ENCODE measurements at regions not wholly inside any gene's neighbourhood (a gene's known extent, or its start where the extent isn't known, plus 50 kb on each side); places are given as distances from the start of the nearest gene placed in this dataset.
"Not testable (repeated sequence)": the region's sequence is repeated elsewhere in the genome, so short reads cannot be mapped to it uniquely, and the experiment has no call there.

DNA sequence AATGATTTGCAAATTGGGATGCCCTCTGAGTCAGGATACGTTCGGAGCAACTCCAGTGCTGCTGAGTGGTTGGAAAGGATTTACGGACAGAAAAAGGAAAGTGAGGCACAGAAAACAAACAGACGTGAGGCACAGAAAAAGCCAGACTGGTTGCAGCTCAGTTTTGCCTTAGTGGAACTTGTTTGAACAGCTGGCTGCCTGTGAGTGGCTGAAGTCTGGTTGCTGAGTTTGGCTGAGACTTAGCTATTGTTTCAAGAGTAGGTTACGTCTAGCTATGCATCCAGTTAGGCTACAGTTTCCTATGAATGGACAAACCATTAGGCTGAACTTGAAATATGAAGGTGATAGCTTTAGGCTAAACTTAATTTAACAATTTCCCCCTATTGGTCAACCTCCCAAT is 256.6 kb downstream of the VAPA start:
- DNase-seq (ENCODE audit: low read depth), result no peak

DNA sequence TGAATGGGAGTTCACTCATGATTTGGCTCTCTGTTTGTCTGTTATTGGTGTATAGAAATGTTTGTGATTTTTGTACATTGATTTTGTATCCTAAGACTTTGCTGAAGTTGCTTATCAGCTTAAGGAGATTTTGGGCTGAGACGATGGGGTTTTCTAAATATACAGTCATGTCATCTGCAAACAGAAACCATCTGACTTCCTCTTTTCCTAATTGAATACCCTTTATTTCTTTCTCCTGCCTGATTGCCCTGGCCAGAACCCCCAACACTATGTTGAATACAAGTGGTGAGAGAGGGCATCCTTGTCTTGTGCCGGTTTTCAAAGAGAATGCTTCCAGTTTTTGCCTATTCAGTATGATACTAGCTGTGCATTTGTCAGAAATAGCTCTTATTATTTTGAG is 261.5 kb downstream of the VAPA start:
- not testable (repeated sequence) for DNase-seq (ENCODE audit: low read depth)

DNA sequence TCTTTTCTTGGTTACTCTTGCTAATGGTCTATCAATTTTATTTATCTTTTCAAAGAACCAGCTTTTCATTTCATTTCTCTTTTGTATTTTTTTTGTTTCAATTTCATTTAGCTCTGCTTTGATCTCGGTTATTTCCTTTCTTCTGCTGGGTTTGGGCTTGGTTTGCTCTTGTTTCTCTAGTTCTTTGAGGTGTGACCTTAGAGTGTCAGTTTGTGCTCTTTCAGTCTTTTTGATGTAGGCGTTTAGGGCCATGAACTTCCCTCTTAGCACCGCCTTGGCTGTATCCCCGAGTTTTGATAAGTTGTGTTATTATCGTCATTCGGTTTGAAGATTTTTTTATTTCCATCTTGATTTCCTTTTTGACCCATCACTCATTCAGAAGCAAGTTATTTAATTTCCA is 265.5 kb downstream of the VAPA start:
- not testable (repeated sequence) for DNase-seq (ENCODE audit: low read depth)

DNA sequence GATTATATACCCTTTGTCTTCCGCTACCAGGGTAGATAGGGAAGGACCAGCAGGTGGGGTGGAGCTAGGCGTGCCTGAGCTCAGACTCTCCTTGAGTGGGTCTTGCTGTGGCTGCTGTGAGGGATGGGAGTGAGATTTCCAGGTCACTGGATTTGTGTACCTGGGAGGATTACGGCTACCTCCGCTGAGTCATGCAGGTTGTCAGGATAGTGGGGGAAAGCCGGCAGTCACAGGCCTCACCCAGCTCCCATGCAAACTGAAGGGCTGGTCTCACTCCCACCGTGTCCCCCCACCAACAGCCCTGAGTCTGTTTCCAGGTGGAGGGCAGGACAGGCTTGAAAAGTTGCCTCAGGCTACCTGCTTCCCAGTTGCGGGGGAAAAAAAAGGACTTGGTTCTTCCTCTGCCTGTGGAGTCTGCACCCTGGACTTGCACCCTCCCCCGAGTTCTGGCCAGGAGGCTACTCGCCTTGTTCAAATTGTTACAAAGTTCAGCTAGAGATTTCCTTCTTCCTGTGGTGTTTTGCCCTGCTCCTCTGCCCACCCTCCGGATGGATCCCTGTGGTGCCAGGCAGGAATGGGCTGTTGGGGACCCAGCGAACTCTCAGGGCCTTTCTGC is 268.3 kb downstream of the VAPA start:
- DNase-seq (ENCODE audit: low read depth), result no peak

DNA sequence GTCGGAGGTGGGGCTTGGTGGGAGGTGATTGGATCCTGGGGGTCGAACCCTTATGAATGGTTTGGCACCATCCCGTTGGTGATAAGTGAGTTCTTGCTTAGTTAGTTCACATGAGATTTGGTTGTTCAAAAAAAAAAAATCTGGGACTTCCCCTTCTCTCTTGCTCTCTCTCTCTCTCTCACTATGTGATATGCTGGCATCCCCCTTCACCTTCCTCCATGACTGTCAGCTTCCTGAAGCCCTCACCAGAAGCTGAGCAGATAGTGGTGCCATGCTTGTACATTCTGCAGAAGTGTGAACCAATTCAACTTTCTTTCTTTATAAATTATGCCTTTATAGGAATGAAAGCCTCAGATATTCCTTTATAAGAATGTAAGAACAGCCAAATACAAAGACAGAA is 269.7 kb upstream of the APCDD1 start:
- DNase-seq (ENCODE audit: low read depth), result no peak

DNA sequence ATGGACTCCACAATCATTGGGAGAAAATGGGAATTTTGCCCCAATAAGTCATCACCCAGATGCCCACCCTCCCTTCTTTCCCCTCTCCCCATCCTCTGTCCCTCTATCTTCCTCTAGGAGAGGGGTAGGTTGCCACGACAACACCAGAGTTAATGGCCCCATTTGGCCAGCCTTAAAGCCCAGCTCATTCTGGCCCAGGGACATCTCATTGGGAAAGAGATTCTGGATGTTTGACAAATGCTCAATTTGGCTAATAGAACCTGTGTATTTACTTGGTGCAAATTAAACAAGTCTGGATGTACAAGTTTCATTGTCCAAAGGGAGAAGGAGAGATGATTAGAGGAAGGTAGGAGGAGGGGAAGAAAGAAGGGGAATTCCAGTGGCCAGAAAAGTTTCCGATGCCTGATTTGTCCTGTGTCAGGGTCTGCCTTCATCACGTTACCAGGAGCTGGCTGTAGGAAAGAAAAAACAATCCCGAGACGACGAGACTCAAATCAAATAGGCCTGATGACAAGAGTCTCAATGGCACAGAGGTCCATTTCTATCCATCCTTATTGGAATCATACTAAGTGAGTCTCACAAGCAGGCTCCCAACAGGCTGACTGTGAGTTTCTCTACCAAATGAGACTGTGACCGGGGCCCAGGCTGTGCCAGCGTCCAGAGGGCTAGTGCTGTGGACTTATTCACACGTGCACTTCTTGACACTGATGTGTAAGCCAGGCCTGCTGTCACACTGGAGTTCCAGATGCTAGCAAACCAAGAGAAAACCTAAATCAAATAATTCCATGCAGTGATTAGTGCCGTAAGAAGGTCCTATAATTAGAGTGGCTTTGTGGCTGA is 265.2 kb upstream of the APCDD1 start:
- DNase-seq (ENCODE audit: low read depth), result no peak

DNA sequence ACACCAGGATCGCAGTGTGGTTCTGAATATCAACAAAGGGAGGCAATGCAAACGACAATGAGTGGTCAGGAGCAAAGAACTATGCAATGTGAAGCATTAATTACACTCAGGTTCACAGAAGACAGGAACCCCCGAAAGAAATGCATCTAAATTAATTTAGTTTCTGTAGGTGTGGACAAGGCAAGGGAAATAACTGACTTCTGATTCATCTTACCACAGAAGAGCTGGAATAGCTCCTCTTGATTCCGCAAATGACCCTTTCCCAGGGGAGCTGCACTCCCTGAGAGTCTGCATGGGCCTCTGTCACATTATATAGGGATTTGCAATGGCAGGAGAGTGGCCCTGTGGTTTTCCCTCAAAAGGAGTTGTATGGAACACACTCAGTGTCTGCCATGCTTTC is 263.9 kb upstream of the APCDD1 start:
- no peak for DNase-seq (ENCODE audit: low read depth)

DNA sequence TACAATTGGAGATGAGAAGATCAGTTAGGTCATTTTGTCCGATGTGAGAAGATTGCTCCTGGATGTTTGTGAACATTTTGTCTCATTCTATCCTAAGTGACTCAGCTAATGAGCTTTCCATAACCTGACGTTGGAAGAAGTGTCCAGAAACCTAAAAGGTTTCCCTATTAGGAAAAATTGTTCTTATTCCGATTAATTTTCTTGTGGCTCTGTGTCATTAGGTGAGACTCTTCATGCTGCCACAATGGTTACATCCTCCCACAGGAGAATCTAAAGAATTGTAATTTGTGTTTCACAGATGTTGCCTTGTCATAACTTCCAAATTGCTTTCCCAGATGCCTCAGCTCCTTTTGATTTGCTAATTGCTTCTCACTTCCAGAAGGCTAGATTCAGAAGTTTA is 261.0 kb upstream of the APCDD1 start:
- no peak for DNase-seq (ENCODE audit: low read depth)

DNA sequence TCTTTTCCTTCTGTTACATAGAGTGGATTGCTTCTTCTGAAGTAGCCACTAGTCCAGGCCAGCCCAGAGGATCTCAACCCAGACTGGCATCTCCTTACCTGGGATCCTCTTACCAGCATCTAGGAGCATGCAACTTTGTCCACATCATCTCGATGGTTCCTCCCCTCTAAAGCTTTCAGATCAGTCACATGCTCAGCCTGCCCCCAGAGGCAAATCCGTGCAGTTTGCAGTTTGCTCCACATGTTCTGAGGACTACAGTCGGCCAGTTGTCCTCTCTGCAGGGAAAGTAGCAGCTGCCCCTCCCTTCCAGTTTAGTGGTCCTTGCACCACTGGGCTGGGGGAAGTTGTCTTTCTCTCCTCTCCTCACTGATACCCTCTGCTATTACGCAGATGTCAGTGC is 259.8 kb upstream of the APCDD1 start:
- no peak for DNase-seq (ENCODE audit: low read depth)

DNA sequence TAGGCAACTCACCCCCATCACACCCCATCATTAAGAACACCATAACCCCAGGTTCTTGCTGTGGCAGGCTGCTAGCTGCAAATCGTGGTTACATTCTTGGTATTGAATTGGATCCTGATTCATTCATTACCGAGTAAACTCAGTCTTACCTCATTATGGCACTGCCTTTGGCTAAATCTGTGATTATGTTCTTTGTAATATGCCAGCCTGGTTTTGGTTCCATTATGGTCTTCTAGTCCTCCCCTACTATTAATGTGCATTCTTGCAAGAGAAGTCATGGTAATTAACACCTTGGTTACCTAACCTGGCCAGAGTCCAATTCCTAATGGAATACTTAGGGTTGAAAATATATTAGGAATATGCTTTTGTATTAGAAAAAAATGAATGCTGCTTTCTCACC is 258.9 kb upstream of the APCDD1 start:
- DNase-seq (ENCODE audit: low read depth), result no peak

DNA sequence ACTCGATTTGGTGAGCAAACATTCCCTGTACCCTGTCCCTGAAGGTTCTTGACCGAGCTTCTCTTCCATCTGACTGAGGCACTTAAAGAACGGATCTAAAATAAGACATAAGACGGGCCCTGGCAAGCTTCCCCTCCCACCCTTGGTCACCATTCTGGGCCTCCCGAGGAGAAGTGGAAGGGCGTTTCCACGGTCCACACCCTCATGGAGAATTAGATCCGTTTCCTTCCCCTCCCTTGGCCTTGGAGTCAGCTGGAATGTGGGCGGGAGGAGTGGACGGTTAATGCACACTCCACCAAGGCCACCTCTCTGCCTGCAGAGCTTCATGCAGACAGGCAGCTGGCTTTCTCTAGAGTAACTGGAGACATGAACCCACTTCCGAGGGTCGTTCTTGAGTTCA is 257.3 kb upstream of the APCDD1 start:
- no peak for DNase-seq (ENCODE audit: low read depth)

DNA sequence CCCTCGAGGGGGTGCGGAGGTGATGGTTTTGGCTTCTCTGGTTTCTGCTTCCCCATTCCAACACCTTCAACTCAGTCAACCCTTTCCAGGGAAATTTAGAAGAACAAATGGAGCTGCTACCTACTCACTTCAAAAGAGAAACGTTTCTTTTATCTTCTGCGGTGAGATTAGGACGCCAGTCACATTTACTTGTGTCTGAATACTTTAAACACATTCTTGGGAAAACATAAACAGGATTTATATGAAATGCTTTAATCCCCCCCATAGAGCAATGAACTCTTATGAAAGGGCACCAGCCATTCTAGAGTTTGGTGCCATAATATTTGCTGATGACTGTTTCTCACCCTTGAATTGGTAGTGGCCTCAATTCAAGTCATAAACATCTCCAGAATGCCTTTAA is 253.2 kb upstream of the APCDD1 start:
- DNase-seq (ENCODE audit: low read depth), result no peak

DNA sequence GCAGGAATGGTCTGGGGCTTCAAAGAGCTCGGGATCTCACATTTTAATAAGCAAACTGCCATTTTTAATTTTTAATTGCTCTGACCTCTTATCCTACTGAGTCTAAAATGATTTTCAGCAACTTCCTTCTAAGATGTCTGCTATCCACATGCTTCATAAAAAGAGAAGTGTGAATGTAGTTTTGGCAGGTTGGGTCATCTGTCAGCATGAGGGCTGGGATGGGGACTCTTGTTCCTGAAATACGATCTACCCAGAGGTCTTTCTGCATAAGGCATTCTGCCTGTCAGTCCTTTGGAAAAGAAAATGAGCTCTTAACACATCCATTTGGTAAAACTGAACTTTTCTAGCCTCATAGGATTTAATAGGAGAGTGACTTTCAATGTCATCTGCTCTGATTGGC is 252.8 kb upstream of the APCDD1 start:
- DNase-seq (ENCODE audit: low read depth), result no peak

DNA sequence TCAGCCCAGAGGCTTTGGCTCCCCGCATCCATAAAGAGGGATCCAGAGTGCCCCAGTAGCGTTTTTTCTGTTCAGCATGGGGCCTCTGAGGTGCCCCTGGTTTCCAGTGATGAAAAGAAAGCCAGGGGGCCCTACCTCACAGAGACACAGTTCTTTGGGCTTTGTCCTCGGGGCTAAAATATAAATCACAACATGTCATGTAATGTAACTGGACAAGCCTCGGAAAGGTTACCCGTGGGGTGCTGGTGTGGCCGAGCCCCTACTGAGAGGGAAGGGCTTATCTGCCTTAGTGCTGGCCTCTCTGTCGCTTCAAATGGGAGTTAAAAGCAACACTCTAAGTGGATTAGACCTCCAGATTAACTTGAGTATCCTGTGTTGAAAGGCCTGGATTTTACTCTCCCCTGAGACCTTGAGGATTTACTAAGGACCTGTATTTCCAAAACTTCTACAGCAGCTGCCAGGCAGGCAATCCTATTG is 251.6 kb upstream of the APCDD1 start:
- no peak for DNase-seq (ENCODE audit: low read depth)

DNA sequence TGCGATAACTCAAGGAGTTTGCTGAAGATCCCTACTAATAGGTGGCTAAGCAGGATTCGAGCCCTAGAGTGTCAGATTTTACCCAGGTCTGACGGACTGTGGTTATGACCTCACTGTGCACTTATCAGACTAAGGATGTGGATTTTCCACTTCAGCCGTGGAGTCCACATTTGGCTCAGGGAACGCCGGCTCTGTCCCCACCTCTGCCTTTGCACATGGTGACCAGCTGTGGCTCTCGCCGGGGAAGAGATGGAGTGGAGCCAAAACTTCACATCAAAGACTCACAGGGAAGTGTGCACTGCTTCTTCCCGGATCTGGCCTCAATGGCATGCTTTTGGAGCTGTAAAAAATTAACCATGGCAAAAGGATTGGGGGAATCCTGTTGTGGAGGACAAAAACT is 249.3 kb upstream of the APCDD1 start:
- no peak for DNase-seq (ENCODE audit: low read depth)

DNA sequence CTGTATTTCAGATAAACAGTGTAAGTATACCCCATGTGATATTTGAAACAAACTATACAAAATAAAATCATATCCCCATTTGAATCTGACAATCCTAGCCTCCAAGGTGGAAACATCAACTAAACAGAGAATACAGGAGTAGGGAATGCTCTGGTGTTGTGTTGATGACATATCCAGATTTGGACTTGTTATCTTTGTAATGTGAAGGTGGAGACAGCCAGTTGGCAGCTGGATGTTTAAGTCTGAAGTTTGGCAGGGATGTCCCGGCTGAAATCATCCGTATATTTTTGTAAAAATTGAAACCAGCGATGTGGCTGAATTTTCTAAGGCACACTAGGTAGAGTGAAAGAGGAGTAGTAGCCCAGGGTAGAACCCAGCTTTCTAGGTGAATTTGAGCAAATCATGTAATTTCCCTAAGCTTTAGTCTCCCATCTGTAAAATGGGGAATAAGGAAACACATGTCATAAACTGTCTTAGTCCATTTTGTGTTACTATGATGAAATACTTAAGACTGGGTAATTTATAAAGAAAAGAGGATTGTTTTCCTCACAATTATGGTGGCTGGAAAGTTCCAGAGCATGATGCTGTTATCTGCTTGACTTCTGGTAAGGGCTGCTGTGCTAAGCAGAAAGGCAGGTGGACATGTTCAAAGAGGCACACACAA is 246.6 kb upstream of the APCDD1 start:
- DNase-seq (ENCODE audit: low read depth), result no peak

DNA sequence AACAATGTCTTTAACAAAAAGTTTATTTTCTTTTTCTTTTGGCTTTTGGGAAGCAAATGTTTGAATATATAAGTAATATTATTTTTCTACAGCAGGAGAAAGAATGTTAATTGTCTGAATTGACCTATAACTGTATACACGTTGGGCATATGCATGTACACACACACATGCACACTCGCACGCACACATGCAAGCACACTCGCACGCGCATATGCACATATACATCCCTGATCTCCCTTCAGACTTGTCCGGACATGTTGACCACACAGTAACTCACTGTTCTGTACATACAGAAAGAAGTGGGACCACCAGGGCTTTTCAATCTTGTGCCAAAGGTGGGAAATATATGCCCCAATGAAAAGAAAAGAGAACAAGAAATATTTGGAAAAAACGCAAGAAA is 245.1 kb upstream of the APCDD1 start:
- DNase-seq (ENCODE audit: low read depth), result no peak

DNA sequence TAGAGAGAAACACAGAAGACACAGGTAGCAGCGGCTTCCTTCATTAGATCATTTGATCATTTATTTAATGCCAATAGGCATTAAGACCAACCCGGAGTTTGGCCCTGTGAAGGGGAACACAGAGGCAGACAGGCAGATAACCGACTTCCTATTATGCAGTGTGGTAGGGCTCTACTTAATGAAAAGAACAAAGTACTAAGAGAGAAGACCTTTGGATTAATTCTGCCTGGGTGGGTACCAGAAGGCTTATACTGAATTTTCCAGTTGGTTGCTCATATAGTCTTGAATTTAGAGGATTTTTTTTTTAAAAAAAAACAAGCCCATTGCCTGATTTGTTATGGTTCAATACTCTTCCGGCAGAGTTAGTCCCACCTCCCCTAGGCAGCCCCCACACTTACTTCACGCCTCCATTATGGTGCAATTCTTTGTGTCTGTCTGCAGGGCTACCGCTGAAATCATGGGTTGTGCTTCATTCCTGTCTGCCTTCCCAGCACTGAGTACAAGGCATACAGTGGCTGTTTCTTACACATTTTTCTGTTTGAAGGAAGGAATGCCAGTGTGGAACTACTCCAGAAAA is 244.3 kb upstream of the APCDD1 start:
- DNase-seq (ENCODE audit: low read depth), result no peak

DNA sequence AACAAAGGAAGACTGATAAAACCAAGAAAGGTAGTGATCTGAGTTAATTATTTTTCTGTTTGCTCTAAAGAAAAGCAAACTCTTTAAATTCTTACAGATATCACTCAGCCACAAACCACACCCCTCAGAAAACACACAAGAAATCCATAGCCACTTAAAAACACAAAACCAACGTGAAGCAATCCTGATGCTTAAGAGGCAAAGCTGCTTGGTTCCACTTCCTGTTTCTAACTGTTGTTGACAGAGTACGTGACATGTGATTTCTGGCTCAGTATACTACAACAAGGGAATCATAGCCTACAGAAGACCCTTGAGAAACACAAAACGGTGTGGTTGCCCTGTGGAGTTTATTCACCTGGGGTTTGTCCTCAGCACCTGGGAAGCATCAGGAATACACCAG is 240.9 kb upstream of the APCDD1 start:
- no peak for DNase-seq (ENCODE audit: low read depth)

DNA sequence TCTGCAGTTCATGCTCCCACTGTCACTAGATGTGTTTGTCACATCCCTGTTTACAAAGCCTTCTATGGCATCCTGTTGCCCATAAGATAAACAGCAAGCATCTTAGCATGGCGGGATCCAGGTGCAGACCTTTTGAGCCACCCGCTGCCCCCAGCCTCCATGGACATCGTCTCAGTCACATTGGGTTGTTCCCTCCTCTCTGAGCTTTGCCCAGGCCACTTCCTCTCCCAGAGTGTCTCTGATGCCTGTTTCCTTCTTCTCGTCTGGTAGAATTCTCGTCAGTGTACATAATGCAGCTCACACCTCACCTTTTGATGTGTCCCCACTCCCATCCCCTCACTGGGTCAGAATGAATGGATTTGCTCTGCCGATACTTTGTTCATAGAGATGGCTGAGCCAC is 239.0 kb upstream of the APCDD1 start:
- DNase-seq (ENCODE audit: low read depth), result no peak

DNA sequence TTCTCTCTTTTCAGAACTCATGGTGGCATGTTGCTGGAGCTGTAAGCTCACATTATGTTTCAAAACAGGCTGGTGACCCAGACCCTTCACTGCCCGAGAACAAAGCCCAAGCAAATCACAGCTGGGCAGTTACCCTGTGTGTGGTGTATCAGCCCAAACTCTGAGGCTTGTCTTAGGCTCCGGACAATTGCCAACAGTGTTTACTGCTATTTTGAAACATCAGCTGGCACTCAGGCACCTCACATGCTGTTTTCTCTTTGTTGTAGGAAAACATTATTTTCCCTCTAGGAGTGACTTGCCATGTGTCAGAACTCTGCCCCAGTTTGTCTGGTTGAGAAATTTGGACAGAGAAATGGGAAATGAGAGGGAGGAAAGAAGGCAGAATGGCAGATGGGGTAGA is 237.6 kb upstream of the APCDD1 start:
- DNase-seq (ENCODE audit: low read depth), result no peak

DNA sequence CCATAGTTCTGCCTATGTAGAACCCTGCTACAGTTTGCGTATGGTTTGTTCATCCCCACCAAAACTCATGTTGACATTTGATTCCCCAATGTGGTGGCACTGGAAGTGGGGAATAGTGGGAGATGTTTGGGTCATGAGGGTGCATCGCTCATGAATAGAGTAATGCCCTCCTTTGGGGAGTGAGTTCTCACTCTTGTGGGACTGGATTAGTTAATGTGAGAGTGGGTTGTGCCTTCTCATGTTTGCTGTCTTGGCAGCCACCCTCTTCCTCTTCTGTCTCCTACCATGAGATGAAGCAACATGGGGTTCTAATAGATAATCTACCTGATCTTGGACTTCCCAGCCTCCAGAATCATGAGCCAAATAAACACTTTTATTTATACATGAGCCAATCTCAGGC is 237.2 kb upstream of the APCDD1 start:
- no peak for DNase-seq (ENCODE audit: low read depth)

DNA sequence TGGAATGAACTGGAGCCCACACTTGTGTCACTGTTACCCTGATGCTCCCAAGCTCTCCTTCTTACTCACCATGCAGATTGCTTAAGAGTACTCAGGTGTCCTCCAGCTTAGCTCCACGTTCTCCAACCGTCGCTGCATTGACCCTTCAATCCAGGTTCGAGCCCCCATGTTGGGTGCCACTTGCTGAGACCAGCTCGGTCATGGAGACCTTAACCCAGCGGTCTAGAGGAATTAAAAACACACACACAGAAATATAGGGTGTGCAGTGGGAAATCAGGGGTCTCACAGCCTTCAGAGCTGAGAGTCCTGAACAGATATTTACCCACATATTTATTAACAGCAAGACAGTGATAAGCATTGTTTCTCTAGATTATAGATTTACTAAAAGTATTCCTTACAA is 229.1 kb upstream of the APCDD1 start:
- DNase-seq (ENCODE audit: low read depth), result no peak

Measured in activated gamma-delta T cell treated with anti-CD3 and anti-CD28 coated beads, Interleukin-2, amount 50 U/mL, for 16 hours (primary cell).